ENCODE measurements at regions not wholly inside any gene's neighbourhood (a gene's known extent, or its start where the extent isn't known, plus 50 kb on each side); places are given as distances from the start of the nearest gene placed in this dataset.
A peak's percentile ranks its signal among the peaks of the same experiment; 100 is the strongest.

DNA sequence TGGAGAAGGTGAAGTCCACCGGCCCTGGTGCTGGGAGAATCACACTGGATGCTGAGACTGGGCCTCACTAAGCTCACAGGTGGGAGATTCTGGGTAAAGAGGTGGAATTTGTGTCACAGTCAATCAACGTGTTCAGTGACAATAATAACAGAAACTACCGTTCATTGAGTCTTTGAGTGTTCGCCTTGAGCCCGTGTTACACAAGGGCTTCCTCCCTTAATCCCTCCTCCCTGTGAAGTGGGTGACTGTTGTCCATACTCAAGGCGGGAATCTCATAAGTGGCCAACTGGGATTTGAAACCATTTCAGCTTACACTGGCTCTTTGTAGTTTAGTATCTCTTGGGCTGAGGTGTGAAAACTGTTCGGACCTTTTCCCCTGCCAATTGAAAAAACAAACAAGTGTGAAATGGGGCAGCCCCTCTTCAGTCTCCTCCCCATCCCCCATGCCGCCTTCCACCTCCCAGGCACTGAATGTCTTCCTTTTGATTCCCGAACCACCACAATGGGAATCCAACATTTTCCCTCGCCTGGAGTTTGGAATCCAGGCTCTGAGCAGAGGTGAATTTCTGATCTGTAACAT lies 502.4 kb downstream of the MIAT start:
- Histone ChIP-seq H3K36me3 (no peaks in the 10 kb centered on the region), H3K27ac (peak overlapping the region; percentile 43 to 69 (median 58)), H3K4me1 (peaks cover 12 to 19% of the 10 kb centered on the region in 2 donors), H3K27me3 (no peaks in the 10 kb centered on the region), H3K9me3 (no peaks in the 10 kb centered on the region), H3K4me3 (replicated peaks in 1 of 3) (no peak overlapping the region)
- peak in 1 of 2 donors; percentile 21 for TF ChIP-seq POLR2A (IDR thresholded peaks at IDR 0.05)
- TF ChIP-seq, protein P1, sequence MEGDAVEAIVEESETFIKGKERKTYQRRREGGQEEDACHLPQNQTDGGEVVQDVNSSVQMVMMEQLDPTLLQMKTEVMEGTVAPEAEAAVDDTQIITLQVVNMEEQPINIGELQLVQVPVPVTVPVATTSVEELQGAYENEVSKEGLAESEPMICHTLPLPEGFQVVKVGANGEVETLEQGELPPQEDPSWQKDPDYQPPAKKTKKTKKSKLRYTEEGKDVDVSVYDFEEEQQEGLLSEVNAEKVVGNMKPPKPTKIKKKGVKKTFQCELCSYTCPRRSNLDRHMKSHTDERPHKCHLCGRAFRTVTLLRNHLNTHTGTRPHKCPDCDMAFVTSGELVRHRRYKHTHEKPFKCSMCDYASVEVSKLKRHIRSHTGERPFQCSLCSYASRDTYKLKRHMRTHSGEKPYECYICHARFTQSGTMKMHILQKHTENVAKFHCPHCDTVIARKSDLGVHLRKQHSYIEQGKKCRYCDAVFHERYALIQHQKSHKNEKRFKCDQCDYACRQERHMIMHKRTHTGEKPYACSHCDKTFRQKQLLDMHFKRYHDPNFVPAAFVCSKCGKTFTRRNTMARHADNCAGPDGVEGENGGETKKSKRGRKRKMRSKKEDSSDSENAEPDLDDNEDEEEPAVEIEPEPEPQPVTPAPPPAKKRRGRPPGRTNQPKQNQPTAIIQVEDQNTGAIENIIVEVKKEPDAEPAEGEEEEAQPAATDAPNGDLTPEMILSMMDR (IDR thresholded peaks at IDR 0.05): peak in 1 of 6 experiments; percentile 3
- peak; percentile 77 to 79 for DNase-seq
- WGBS, 2 donors: 42 to 43% methylated on average over 10 of the region's 10 CpGs
- intact Hi-C loops (cut with DNase I): no loop called here

DNA sequence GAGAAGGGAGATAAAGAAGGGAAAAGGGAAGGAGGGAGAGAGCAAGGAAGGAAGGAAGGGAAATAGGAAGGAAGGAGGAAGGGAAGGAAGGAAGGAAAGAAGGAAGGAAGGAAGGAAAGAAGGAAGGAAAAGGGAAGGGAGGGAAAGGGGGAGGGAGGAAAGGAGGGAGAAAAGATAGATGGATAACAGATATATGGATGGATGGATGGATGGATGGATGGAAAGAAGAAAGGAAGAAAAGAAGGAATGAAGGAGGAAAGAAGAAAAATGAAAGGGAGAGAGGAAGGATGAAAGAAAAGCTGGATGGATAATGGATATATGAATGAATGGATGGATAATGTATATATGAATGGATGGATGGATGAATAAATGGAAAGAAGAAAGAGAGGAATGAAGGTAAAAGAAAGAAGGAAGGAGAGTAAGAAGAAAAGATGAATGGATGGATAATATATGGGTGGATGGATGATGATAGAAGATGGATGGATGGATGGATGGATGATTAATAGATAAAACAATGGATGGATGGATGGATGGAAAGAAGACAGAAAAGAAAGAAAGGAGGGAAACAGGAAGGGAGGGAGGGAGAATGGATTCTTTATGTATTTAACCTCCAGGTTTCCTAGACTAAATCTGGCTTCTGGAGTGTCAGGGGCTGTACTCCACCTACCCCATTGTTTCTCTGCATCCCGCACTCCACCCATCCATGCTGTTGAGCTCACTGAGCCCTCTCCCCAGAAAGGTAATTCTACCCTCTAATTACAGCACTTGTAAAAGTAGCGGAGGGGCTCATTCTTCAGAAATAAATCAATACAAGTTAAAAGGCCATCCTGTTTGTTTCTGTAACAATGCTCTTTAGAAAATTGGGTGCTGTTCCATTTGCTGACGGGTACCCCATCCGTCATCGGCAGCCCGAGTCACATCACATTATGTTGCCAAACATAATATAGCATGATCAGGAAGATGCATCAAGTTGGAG lies 506.1 kb downstream of the MIAT start:
- H3K4me1 ChIP-seq: peaks cover 12 to 19% of the 10 kb centered on the region in 2 donors
- DNase-seq: no peak
- no peak for TF ChIP-seq POLR2A (IDR thresholded peaks at IDR 0.05)
- TF ChIP-seq, protein P1 (IDR thresholded peaks at IDR 0.05): no peak
- WGBS, 2 donors: 79 to 80% methylated on average over 6 of the region's 6 CpGs
- no peaks in the 10 kb centered on the region for H3K27me3 ChIP-seq
- no peaks in the 10 kb centered on the region for H3K9me3 ChIP-seq
- intact Hi-C loops (cut with DNase I): no loop called here
- H3K36me3 ChIP-seq: no peaks in the 10 kb centered on the region
- no peak overlapping the region for H3K27ac ChIP-seq
- H3K4me3 ChIP-seq (replicated peaks in 1 of 3): no peak overlapping the region

DNA sequence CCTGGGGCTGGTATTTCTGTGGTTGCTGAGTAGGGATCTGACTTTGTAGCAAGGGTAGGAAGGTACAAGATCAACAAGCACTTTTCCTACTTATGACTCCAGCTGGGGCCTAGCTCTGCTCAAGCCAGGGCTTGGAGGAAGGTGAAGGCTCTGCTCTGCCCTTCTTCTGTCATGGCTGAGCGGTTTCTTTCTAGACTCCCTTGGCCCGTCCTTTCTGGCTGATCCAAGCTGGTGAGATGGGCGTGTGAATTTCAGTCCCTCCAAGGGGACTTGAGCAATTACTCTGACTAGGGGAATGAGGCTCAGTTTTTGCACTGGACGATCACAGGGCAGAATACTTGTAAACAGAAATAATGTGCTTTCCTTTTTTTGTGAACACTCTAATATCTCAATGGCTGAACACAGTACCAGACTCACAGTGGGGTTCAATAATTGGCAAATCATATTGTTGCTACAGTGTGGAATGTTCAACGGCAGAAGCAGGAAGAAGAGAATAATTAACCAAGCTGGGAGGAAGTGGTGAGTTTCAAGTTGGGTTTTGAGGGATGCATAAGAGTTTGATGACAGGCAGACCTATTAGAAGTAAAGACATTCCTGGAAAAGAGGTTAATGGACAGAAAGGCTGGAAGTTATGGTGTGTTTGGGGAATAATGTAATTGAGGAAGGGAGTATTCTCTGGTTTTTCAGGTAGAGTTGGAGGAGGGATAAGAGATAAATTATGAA lies 507.6 kb downstream of the MIAT start:
- Histone ChIP-seq H3K36me3 (no peaks in the 10 kb centered on the region), H3K9me3 (no peaks in the 10 kb centered on the region), H3K27me3 (no peaks in the 10 kb centered on the region), H3K27ac (no peak overlapping the region), H3K4me3 (replicated peaks in 1 of 3) (no peak overlapping the region), H3K4me1 (peaks cover 5 to 6% of the 10 kb centered on the region in 2 donors)
- intact Hi-C loops (cut with DNase I): no loop called here
- TF ChIP-seq, protein P1 (IDR thresholded peaks at IDR 0.05): no peak
- TF ChIP-seq POLR2A (IDR thresholded peaks at IDR 0.05): no peak
- 71 to 83% methylated on average over 5 of the region's 5 CpGs for WGBS, 2 donors
- DNase-seq: no peak

DNA sequence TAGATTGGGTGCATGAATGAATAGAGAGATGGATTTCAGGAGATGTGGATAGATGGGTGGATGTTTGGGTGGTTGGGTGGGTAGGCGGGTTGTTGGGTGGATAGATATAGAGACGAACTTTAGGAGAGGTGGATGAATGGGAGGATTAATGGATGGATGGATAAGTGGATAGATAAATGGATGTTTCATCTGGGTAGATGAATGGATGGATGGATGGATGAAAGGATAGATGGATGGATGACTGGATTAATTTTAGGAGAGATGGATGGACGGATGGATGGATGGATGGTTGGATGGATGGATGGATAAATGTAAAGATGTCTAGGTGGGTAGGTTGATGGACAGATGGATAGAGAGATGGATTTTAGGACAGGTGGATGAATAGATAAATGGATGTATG lies 511.3 kb downstream of the MIAT start:
- Histone ChIP-seq H3K27ac (no peak overlapping the region), H3K9me3 (no peaks in the 10 kb centered on the region), H3K4me1 (peaks cover 3 to 8% of the 10 kb centered on the region in 2 donors), H3K4me3 (replicated peaks in 1 of 3) (no peak overlapping the region), H3K36me3 (no peaks in the 10 kb centered on the region), H3K27me3 (no peaks in the 10 kb centered on the region)
- WGBS, 2 donors: 73 to 76% methylated on average over 3 of the region's 3 CpGs
- no peak for DNase-seq
- intact Hi-C loops (cut with DNase I): no loop called here
- no peak for TF ChIP-seq POLR2A (IDR thresholded peaks at IDR 0.05)
- TF ChIP-seq, protein P1 (IDR thresholded peaks at IDR 0.05): no peak
